ENCODE measurements at regions not wholly inside any gene's neighbourhood (a gene's known extent, or its start where the extent isn't known, plus 50 kb on each side); places are given as distances from the start of the nearest gene placed in this dataset.
"Not testable (repeated sequence)": the region's sequence is repeated elsewhere in the genome, so short reads cannot be mapped to it uniquely, and the experiment has no call there.

GRCh38 chr4:165810726-165811125, 62.3 kb upstream of the TLL1 start:
- DNase-seq (ENCODE audit: low spot score in 2 of 2), result no peak
- TF ChIP-seq CTCF (IDR thresholded peaks at IDR 0.05), result no peak
- no peaks in the 10 kb centered on the region for H3K36me3 ChIP-seq
- no peak overlapping the region for H3K27ac ChIP-seq
- intact Hi-C loops (cut with DNase I), result no loop called here
- no peaks in the 10 kb centered on the region for H3K9me3 ChIP-seq
- H3K4me1 ChIP-seq, result no peaks in the 10 kb centered on the region
- H3K27me3 ChIP-seq, result no peaks in the 10 kb centered on the region
- H3K4me3 ChIP-seq, result no peak overlapping the region

- no peaks in the 10 kb centered on the region for H3K4me1 ChIP-seq
- no peak for DNase-seq (ENCODE audit: low spot score in 2 of 2)
- intact Hi-C loops (cut with DNase I), result no loop called here
- no peak overlapping the region for H3K27ac ChIP-seq
- TF ChIP-seq CTCF (IDR thresholded peaks at IDR 0.05), result no peak
- no peaks in the 10 kb centered on the region for H3K9me3 ChIP-seq
- H3K36me3 ChIP-seq, result no peaks in the 10 kb centered on the region
- no peak overlapping the region for H3K4me3 ChIP-seq
- no peaks in the 10 kb centered on the region for H3K27me3 ChIP-seq
Measured at GRCh38 chr4:165813606-165814005, 59.4 kb upstream of the TLL1 start.

- no peaks in the 10 kb centered on the region for H3K4me1 ChIP-seq
- no peaks in the 10 kb centered on the region for H3K36me3 ChIP-seq
- no peaks in the 10 kb centered on the region for H3K27me3 ChIP-seq
- H3K9me3 ChIP-seq, result no peaks in the 10 kb centered on the region
- H3K4me3 ChIP-seq, result no peak overlapping the region
- no peak overlapping the region for H3K27ac ChIP-seq
- DNase-seq (ENCODE audit: low spot score in 2 of 2), result no peak
- intact Hi-C loops (cut with DNase I), result no loop called here
- no peak for TF ChIP-seq CTCF (IDR thresholded peaks at IDR 0.05)
Measured at GRCh38 chr4:165814256-165815020, 58.6 kb upstream of the TLL1 start.

- H3K27me3 ChIP-seq; H3K36me3 ChIP-seq; DNase-seq (ENCODE audit: low spot score in 2 of 2); H3K4me1 ChIP-seq; intact Hi-C loops (cut with DNase I); H3K9me3 ChIP-seq; H3K4me3 ChIP-seq; H3K27ac ChIP-seq: not testable (repeated sequence)
Measured at GRCh38 chr4:165819126-165819525, 53.9 kb upstream of the TLL1 start.

Measured in ascending aorta (tissue), 2 donors.